Astrocyte of the spinal cord (primary cell): ENCODE measurements at regions not wholly inside any gene's neighbourhood (a gene's known extent, or its start where the extent isn't known, plus 50 kb on each side); places are given as distances from the start of the nearest gene placed in this dataset.
"Not testable (repeated sequence)": the region's sequence is repeated elsewhere in the genome, so short reads cannot be mapped to it uniquely, and the experiment has no call there.

Experiments
- DNase-seq: peaks from one replicate; pipeline ENCODE4 v3.0.0; 2011; ENCODE audit warnings: low read depth, low spot score
- H3K4me3 ChIP-seq: 2 replicates; pipeline ENCODE4 v1.5.1; 2011; ENCODE audit warnings: low read depth, mild to moderate bottlenecking, low read length, moderate library complexity
- in situ Hi-C: cut with HindIII; loops from 2 replicates; pipeline ENCODE4 v1.10.0; 2017; ENCODE audit warnings: low sequenced_read_pairs
- TF ChIP-seq, protein P1 (sequence below): IDR thresholded peaks from 2 replicates; pipeline ENCODE4 v1.5.1; 2012; ENCODE audit warnings: low read depth, mild to moderate bottlenecking, low read length, inconsistent platforms

DNA sequence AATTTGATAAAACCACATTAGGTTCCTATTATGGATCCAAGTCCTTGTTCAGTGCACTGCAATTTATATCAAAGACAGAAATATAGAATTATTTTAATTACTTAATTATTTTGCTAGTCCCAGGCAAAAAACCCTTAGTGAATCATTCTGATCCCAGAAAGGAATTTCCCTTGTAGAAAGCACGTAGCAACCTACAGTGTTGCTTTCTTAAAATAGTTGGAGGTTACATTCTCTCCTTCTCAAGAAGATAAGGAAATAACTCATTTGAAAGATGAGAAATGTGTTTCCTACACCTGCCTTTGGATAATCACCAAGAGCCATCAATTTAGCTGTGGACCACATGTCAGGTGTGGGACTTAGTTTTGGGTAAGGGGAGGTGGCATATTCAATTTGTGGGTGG is 434.9 kb downstream of the SHISA9 start:
- no peak overlapping the region for H3K4me3 ChIP-seq
- no peak for DNase-seq
- in situ Hi-C loops, result no loop called here
- TF ChIP-seq, protein P1, sequence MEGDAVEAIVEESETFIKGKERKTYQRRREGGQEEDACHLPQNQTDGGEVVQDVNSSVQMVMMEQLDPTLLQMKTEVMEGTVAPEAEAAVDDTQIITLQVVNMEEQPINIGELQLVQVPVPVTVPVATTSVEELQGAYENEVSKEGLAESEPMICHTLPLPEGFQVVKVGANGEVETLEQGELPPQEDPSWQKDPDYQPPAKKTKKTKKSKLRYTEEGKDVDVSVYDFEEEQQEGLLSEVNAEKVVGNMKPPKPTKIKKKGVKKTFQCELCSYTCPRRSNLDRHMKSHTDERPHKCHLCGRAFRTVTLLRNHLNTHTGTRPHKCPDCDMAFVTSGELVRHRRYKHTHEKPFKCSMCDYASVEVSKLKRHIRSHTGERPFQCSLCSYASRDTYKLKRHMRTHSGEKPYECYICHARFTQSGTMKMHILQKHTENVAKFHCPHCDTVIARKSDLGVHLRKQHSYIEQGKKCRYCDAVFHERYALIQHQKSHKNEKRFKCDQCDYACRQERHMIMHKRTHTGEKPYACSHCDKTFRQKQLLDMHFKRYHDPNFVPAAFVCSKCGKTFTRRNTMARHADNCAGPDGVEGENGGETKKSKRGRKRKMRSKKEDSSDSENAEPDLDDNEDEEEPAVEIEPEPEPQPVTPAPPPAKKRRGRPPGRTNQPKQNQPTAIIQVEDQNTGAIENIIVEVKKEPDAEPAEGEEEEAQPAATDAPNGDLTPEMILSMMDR, result no peak

DNA sequence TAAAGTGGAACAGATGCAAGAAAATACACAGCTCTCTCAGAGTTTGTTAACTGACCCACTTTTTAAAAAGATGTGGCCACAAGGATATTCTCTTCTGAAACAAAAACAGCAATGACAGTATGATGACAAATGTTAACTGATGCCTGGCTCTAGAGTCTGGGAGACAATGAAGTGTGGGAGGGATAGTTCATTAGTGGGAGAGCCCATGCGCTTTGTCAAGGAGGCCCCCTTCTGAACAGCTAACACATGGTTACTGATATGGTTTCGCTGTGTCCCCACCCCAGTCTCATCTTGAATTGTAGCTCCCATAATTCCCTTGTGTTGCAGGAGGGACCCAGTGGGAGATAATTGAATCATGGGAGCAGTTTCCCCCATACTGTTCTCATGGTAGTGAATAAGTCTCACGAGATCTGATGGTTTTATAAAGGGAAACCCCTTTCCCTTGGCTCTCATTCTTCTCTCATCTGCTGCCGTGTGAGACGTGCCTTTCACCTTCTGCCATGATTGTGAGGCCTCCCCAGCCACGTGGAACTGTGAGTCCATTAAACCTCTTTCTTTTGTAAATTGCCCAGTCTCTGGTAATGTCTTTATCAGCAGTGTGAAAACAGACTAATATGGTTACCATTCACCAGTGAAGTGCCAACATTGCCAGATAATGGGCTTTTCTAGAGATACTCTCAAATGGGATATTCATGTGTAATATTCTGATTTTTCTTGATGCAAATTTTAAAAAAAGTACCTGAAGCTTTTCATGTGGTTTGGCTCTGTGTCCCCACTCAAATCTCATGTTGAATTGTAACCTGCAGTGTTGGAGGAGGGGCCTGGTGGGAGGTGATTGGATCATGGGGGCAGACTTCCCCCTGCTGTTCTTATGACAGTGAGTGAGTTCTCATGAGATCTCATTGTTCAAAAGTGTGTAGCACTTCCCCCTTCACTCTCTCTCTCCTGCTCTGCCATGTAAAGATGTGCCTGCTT is 435.8 kb downstream of the SHISA9 start:
- DNase-seq, H3K4me3 ChIP-seq, in situ Hi-C loops: not testable (repeated sequence)

DNA sequence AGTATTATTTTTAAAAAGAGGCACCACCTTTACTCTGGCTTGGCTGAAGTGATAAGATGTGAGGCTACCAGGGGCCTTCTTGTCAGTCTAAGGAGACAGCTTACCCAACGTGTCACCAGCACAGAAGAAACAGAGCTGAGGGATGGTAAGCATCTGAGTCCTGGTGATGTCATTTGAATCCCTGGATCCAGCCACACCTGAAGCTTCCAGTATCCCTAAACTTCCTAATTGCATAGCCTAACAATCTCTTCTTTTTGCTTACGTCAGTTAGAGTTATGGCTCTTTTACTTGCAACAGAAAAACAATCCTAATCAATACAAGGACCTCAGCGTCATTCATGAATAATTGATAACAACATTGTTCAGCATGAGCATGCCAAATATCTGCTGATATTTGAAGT is 436.6 kb downstream of the SHISA9 start:
- in situ Hi-C loops, result no loop called here
- TF ChIP-seq, protein P1, result no peak
- no peak for DNase-seq
- no peak overlapping the region for H3K4me3 ChIP-seq

DNA sequence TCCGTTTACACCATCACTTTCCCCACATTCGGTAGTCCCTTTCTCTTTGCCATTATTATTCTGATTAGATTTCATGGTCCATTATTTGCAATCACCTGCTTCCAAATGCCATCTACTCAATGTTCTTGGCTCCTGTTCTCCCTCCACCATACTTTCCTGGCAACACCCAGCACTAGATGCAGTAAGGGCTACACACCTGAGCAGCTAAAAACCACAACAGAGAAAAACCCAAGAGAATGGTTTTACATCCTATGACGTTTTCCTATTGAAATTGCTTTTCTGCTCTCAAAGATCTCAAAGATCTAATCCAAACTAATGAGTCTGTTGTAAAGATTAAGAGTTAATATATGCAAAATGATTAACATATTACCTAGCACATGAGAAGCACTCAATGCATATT is 441.3 kb downstream of the SHISA9 start:
- no peak for DNase-seq
- in situ Hi-C loops, result no loop called here
- TF ChIP-seq, protein P1, result no peak
- H3K4me3 ChIP-seq, result no peak overlapping the region

DNA sequence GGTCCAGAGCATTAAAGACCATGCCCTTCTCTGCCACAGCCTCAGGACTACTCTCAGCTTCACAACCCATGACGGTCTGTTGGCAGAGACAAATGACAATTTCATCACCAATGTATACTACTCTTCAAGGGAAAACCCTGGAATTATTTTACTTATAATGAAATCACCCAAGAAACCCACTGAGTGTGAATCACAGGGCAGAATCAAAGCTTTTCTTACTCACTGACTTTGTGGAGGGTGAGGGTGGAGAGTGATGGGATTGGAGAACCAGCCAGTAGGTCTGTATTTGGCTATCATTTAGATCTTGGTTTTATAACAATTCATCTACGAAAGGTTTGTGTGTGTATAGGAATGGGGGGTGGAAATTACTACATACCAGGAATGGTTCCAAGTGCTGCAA is 442.6 kb downstream of the SHISA9 start:
- H3K4me3 ChIP-seq, result no peak overlapping the region
- TF ChIP-seq, protein P1, result no peak
- in situ Hi-C loops, result no loop called here
- DNase-seq, result no peak

DNA sequence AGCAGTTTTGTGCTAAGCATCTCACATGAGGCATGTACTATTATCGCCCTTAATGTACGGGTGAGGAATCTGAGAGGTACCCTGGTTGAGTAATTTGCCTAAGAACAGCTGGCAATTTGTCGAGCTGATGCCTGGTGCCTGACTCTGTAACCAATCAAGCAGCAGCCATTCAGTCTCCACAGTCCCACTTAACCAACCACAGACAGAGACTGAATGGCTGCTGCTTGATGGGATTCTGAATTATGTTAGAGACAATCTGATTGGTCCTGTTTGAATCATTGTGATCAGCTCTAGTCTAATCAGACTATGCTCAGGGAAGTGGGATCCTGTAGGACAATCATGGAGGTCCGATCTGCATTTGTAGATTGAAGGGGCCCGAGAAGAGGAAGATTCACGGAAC is 447.0 kb downstream of the SHISA9 start:
- no peak for DNase-seq
- H3K4me3 ChIP-seq, result no peak overlapping the region
- TF ChIP-seq, protein P1, result no peak
- in situ Hi-C loops, result no loop called here

DNA sequence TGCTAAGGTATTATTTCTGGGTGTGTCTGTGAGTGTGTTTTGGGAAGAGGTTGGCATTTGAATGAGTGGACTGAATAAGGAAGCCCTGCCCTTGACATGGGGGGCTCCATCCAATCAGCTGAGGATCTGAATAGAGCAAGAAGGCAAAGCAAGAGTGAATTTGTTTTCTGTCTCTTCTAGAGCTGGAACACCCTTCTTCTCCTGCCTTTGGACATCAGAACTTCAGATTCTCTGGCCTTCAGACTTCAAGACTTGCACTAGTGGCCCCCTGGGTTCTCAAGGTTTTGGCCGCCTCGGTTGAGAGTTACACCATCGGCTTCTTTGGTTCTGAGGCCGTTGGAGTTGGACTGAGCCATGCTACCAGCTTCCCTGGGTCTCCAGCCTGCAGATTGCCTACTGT is 448.6 kb downstream of the SHISA9 start:
- in situ Hi-C loops, result no loop called here
- no peak overlapping the region for H3K4me3 ChIP-seq
- TF ChIP-seq, protein P1, result no peak
- no peak for DNase-seq
